CD4-positive, alpha-beta T cell (primary cell): ENCODE measurements at regions not wholly inside any gene's neighbourhood (a gene's known extent, or its start where the extent isn't known, plus 50 kb on each side); places are given as distances from the start of the nearest gene placed in this dataset.

ENCODE experiments used
- ATAC-seq: fragments of 200-7000 bp; cut with Tn5 transposase; one replicate; pipeline ENCODE4 v1.10.0; 2022; ENCODE audit warnings: mild to moderate bottlenecking; ENCODE audit not compliant: poor library complexity
- CTCF ChIA-PET: fragments of 350-600 bp; sonication (Branson Sonifier 250); formaldehyde crosslinking; loops from one replicate; lab custom pipeline; 2021; ENCODE audit warnings: antibody characterized with exemption, inconsistent platforms; lab: Charles Lee
- POLR2A ChIA-PET: fragments of 350-600 bp; sonication (Branson Sonifier 250); formaldehyde crosslinking; loops from one replicate; lab custom pipeline; 2021; ENCODE audit warnings: antibody characterized with exemption, inconsistent platforms; lab: Charles Lee
- DNase-seq, 14 experiments: peaks; one replicate each; pipeline ENCODE4 v3.0.0-alpha.2; 2013 to 2020; ENCODE audit warnings: mixed read lengths in 2 of 14
- H3K27ac ChIP-seq, 2 donors: one replicate each; pipeline versions ENCODE4 v1.5.1 to v1.7.0; 2013; ENCODE audit warnings: low read length in 2 of 2, low read depth in 1 of 2, mild to moderate bottlenecking in 1 of 2
- H3K27me3 ChIP-seq, 2 experiments: 1 replicate in 1 of 2; 2 replicates in 1 of 2; pipeline versions ENCODE4 v1.6.1 to v1.7.0; 2013; ENCODE audit warnings: low read length in 2 of 2, control low read depth in 1 of 2, mild to moderate bottlenecking in 1 of 2, moderate library complexity in 1 of 2; ENCODE audit not compliant: insufficient read depth in 2 of 2, control insufficient read depth in 1 of 2
- H3K36me3 ChIP-seq: one replicate; pipeline ENCODE4 v1.6.1; 2013; ENCODE audit warnings: low read length, control low read depth; ENCODE audit not compliant: insufficient read depth
- H3K4me1 ChIP-seq: one replicate; pipeline ENCODE4 v1.6.1; 2013; ENCODE audit warnings: low read length, control low read depth; ENCODE audit not compliant: insufficient read depth
- H3K4me3 ChIP-seq: one replicate; pipeline ENCODE4 v1.5.1; 2013; ENCODE audit warnings: mild to moderate bottlenecking, low read length, moderate library complexity
- H3K9me3 ChIP-seq, 2 experiments: 1 replicate in 1 of 2; 2 replicates in 1 of 2; pipeline versions ENCODE4 v1.6.1 to v1.7.0; 2013; ENCODE audit warnings: low read length in 2 of 2, mild to moderate bottlenecking in 2 of 2, control low read depth in 1 of 2, moderate library complexity in 1 of 2; ENCODE audit not compliant: control insufficient read depth in 1 of 2, insufficient read depth in 1 of 2
- H3K27ac Mint-ChIP-seq: one replicate; pipeline ENCODE4 v1.8.0; 2020; ENCODE audit warnings: mixed read lengths
- H3K27me3 Mint-ChIP-seq: one replicate; pipeline ENCODE4 v1.8.0; 2021; ENCODE audit warnings: mixed read lengths
- H3K36me3 Mint-ChIP-seq: one replicate; pipeline ENCODE4 v1.8.0; 2021; ENCODE audit warnings: low read depth, mixed read lengths
- H3K4me1 Mint-ChIP-seq: one replicate; pipeline ENCODE4 v1.8.0; 2021; ENCODE audit warnings: low read depth, mixed read lengths
- H3K4me3 Mint-ChIP-seq: one replicate; pipeline ENCODE4 v1.8.0; 2020; ENCODE audit warnings: mild to moderate bottlenecking, mixed read lengths
- H3K9me3 Mint-ChIP-seq: one replicate; pipeline ENCODE4 v1.8.0; 2020; ENCODE audit warnings: mixed read lengths
- CTCF ChIP-seq: fragments of 200-600 bp; IDR thresholded peaks from one replicate; pipeline ENCODE4 v1.8.0; 2022; ENCODE audit warnings: antibody characterized with exemption, mild to moderate bottlenecking
- intact Hi-C, 2 experiments: fragments of 100-400 bp; cut with DNase I in 1 of 2; cut with micrococcal nuclease in 1 of 2; formaldehyde crosslinking; loops; one replicate each; pipeline versions ENCODE4 v1.15.1 to v1.9.0; 2023 to 2025; cut with DNase I, micrococcal nuclease

GRCh38 chr9:19512103-19512832 is 103.5 kb downstream of the ACER2 start:
- no peaks in the 10 kb centered on the region for H3K9me3 ChIP-seq
- peaks cover 0 to 5% of the 10 kb centered on the region in 2 experiments for H3K27me3 ChIP-seq
- Mint-ChIP-seq H3K4me3 (no peak overlapping the region), H3K4me1 (peaks cover 13% of the 10 kb centered on the region), H3K9me3 (no peaks in the 10 kb centered on the region), H3K27ac (no peak overlapping the region), H3K27me3 (no peaks in the 10 kb centered on the region), H3K36me3 (no peaks in the 10 kb centered on the region)
- H3K4me1 ChIP-seq: no peaks in the 10 kb centered on the region
- ATAC-seq (no peak), DNase-seq (no peak)
- POLR2A ChIA-PET: no interaction called here
- no peaks in the 10 kb centered on the region for H3K36me3 ChIP-seq
- CTCF ChIA-PET: interaction anchor here (0.6 kb wide), 1 partner anchor 19 kb away, joined by 3 read pairs; no protein-coding TSS in a partner anchor
- no peak overlapping the region for H3K27ac ChIP-seq
- intact Hi-C loops: no loop called here
- H3K4me3 ChIP-seq: no peak overlapping the region
- TF ChIP-seq CTCF: no peak

DNA sequence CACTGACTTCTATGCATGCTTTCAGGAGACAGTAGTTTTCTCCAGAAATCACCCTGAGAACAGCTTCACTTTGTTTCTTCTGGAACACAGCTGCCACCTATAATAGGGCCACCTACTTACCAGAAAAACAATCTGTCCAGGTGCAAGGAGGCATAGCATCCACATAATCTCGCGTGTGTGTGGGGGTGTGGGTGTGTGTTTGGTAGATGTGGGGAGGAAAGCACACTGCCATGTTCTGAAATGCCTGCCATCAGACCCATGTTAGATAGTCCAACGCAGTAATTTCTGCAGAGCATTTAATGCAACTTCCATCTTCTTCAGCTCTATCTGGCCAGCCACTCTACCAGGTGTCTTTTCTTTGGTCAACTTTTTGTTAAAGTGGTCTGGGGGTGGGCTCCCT is 102.9 kb downstream of the ACER2 start:
- CTCF ChIA-PET: interaction anchor here (0.6 kb wide), 1 partner anchor 20 kb away, joined by 3 read pairs; no protein-coding TSS in a partner anchor
- intact Hi-C loops: no loop called here
- Histone ChIP-seq H3K27ac (no peak overlapping the region), H3K27me3 (peaks cover 0 to 5% of the 10 kb centered on the region in 2 experiments), H3K4me3 (no peak overlapping the region), H3K9me3 (no peaks in the 10 kb centered on the region), H3K36me3 (no peaks in the 10 kb centered on the region), H3K4me1 (no peaks in the 10 kb centered on the region)
- peaks cover 13% of the 10 kb centered on the region for H3K4me1 Mint-ChIP-seq
- H3K9me3 Mint-ChIP-seq: no peaks in the 10 kb centered on the region
- no peak overlapping the region for H3K27ac Mint-ChIP-seq
- TF ChIP-seq CTCF: no peak
- no peaks in the 10 kb centered on the region for H3K27me3 Mint-ChIP-seq
- DNase-seq (no peak), ATAC-seq (no peak)
- POLR2A ChIA-PET: no interaction called here
- H3K36me3 Mint-ChIP-seq: no peaks in the 10 kb centered on the region
- no peak overlapping the region for H3K4me3 Mint-ChIP-seq

DNA sequence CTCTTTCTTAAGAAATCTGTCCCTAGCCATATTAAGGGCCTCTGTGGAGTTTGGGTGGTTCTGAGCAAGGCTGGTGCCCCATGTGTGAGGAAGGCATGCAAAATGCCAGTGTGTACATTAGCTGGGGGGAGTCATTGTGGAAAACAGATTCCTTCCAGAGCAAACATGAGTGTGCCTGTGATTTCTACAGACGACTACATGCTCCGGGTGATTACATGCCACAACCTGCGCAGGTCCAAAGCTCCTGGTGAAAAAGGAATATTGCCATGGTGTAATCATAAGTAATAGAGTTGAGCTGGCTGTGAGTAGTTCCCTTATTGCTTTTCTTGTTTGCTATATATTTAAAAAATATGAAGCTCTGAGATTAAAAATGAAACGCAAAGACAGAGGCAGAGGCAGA is 102.1 kb downstream of the ACER2 start:
- no peaks in the 10 kb centered on the region for H3K27me3 Mint-ChIP-seq
- intact Hi-C loops: no loop called here
- ChIA-PET CTCF (no interaction called here), POLR2A (no interaction called here)
- H3K4me1 Mint-ChIP-seq: peaks cover 13% of the 10 kb centered on the region
- no peaks in the 10 kb centered on the region for H3K9me3 Mint-ChIP-seq
- Histone ChIP-seq H3K36me3 (no peaks in the 10 kb centered on the region), H3K4me3 (no peak overlapping the region), H3K27me3 (peaks cover 0 to 5% of the 10 kb centered on the region in 2 experiments), H3K27ac (no peak overlapping the region), H3K4me1 (no peaks in the 10 kb centered on the region), H3K9me3 (no peaks in the 10 kb centered on the region)
- no peaks in the 10 kb centered on the region for H3K36me3 Mint-ChIP-seq
- no peak overlapping the region for H3K4me3 Mint-ChIP-seq
- DNase-seq (no peak), ATAC-seq (no peak)
- no peak for TF ChIP-seq CTCF
- H3K27ac Mint-ChIP-seq: no peak overlapping the region
